Endodermal cell (in vitro differentiated cells): ENCODE measurements at regions not wholly inside any gene's neighbourhood (a gene's known extent, or its start where the extent isn't known, plus 50 kb on each side); places are given as distances from the start of the nearest gene placed in this dataset.

Experiments used
- DNase-seq: peaks from one replicate; pipeline ENCODE4 v3.0.0-alpha.2; 2017
- H3K27ac ChIP-seq: 2 replicates; pipeline ENCODE4 v1.5.1; 2013; ENCODE audit warnings: mild to moderate bottlenecking, low read depth, low read length, moderate library complexity
- H3K27me3 ChIP-seq: 2 replicates; pipeline ENCODE4 v1.6.1; 2013; ENCODE audit warnings: mild to moderate bottlenecking, low read length, moderate library complexity; ENCODE audit not compliant: insufficient read depth, control insufficient read depth, poor library complexity, severe bottlenecking
- H3K36me3 ChIP-seq: 2 replicates; pipeline ENCODE4 v1.7.0; 2013; ENCODE audit warnings: mild to moderate bottlenecking, low read length, moderate library complexity; ENCODE audit not compliant: control insufficient read depth, insufficient read depth
- H3K4me1 ChIP-seq: one replicate; pipeline ENCODE4 v1.7.0; 2013; ENCODE audit warnings: low read length; ENCODE audit not compliant: control insufficient read depth, insufficient read depth
- H3K4me3 ChIP-seq: 2 replicates; pipeline ENCODE4 v1.5.1; 2013; ENCODE audit warnings: mild to moderate bottlenecking, low read length, moderate library complexity
- H3K9ac ChIP-seq: 2 replicates; pipeline ENCODE4 v1.6.1; 2013; ENCODE audit warnings: mild to moderate bottlenecking, low read length, moderate library complexity; ENCODE audit not compliant: poor library complexity, severe bottlenecking; ENCODE audit errors: extremely low read depth
- H3K9me3 ChIP-seq: 2 replicates; pipeline ENCODE4 v1.6.1; 2013; ENCODE audit warnings: mild to moderate bottlenecking, low read length, moderate library complexity; ENCODE audit not compliant: control insufficient read depth
- H3K27ac Mint-ChIP-seq: 2 replicates; pipeline ENCODE4 v1.8.0; 2020; ENCODE audit warnings: mixed read lengths
- H3K27me3 Mint-ChIP-seq: 2 replicates; pipeline ENCODE4 v1.8.0; 2021; ENCODE audit warnings: mild to moderate bottlenecking, mixed read lengths; ENCODE audit not compliant: insufficient read depth
- H3K36me3 Mint-ChIP-seq: 2 replicates; pipeline ENCODE4 v1.8.0; 2020; ENCODE audit warnings: low read depth, mixed read lengths
- H3K4me1 Mint-ChIP-seq: 2 replicates; pipeline ENCODE4 v1.8.0; 2020; ENCODE audit warnings: mixed read lengths
- H3K4me3 Mint-ChIP-seq: 2 replicates; pipeline ENCODE4 v1.8.0; 2020; ENCODE audit warnings: mild to moderate bottlenecking, moderate library complexity, mixed read lengths
- H3K9me3 Mint-ChIP-seq: 2 replicates; pipeline ENCODE4 v1.8.0; 2020; ENCODE audit warnings: mild to moderate bottlenecking, mixed read lengths
- WGBS, 2 experiments: methylation state at CpG; one replicate each; pipeline versions ENCODE4 v1.1.5 to v1.1.7; 2013; ENCODE audit warnings: missing lambda C conversion rate in 2 of 2, mixed read lengths in 1 of 2; ENCODE audit not compliant: insufficient coverage in 1 of 2, insufficient read length in 1 of 2; 5-methylcytosine and 5-hydroxymethylcytosine counted together
- TF ChIP-seq, protein P1 (sequence below): fragments of 200-600 bp; sonication (generic); conservative IDR thresholded peaks from 2 replicates; pipeline ENCODE4 v1.5.0; 2021; ENCODE audit warnings: antibody characterized with exemption, mild to moderate bottlenecking

DNA sequence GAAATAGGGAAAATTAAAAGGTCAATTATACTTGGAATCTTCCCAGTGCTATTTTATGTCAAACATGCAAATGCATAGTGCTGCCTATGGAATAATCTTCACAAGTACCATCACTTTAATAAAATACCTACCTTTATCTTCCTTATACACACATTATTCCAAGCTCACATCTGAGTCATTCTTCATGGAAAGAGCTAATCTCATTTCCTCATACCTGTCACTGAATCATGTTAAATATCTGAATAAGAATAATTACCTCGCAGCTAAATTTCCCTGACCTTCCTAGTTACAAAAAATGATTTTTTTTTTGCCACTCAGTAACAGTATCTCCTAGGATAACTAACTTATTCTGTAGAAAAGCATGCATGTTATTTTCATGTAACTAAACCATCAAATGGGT, 661.4 kb upstream of the HS3ST5 start:
- DNase-seq, result no peak
- Mint-ChIP-seq H3K4me1 (peaks cover 3% of the 10 kb centered on the region), H3K4me3 (no peak overlapping the region), H3K36me3 (no peaks in the 10 kb centered on the region), H3K9me3 (peaks cover 19% of the 10 kb centered on the region), H3K27ac (no peak overlapping the region), H3K27me3 (peaks cover 1% of the 10 kb centered on the region)
- Histone ChIP-seq H3K9me3 (peaks cover 27% of the 10 kb centered on the region), H3K4me1 (no peaks in the 10 kb centered on the region), H3K9ac (no peak overlapping the region), H3K36me3 (no peaks in the 10 kb centered on the region), H3K27ac (no peak overlapping the region), H3K27me3 (no peaks in the 10 kb centered on the region), H3K4me3 (no peak overlapping the region)
- WGBS, 2 experiments, result 86 to 92% methylated on average over 1 of the region's 1 CpG
- TF ChIP-seq, protein P1, sequence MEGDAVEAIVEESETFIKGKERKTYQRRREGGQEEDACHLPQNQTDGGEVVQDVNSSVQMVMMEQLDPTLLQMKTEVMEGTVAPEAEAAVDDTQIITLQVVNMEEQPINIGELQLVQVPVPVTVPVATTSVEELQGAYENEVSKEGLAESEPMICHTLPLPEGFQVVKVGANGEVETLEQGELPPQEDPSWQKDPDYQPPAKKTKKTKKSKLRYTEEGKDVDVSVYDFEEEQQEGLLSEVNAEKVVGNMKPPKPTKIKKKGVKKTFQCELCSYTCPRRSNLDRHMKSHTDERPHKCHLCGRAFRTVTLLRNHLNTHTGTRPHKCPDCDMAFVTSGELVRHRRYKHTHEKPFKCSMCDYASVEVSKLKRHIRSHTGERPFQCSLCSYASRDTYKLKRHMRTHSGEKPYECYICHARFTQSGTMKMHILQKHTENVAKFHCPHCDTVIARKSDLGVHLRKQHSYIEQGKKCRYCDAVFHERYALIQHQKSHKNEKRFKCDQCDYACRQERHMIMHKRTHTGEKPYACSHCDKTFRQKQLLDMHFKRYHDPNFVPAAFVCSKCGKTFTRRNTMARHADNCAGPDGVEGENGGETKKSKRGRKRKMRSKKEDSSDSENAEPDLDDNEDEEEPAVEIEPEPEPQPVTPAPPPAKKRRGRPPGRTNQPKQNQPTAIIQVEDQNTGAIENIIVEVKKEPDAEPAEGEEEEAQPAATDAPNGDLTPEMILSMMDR, result no peak

GRCh38 chr6:115001731-115002350, 659.0 kb upstream of the HS3ST5 start:
- Mint-ChIP-seq H3K27me3 (peaks cover 1% of the 10 kb centered on the region), H3K36me3 (no peaks in the 10 kb centered on the region), H3K4me3 (no peak overlapping the region), H3K4me1 (peaks cover 3% of the 10 kb centered on the region), H3K9me3 (peaks cover 20% of the 10 kb centered on the region), H3K27ac (no peak overlapping the region)
- Histone ChIP-seq H3K4me1 (no peaks in the 10 kb centered on the region), H3K27me3 (no peaks in the 10 kb centered on the region), H3K4me3 (no peak overlapping the region), H3K36me3 (no peaks in the 10 kb centered on the region), H3K27ac (no peak overlapping the region), H3K9ac (no peak overlapping the region), H3K9me3 (peaks cover 36% of the 10 kb centered on the region)
- WGBS, 2 experiments, result 93 to 96% methylated on average over 5 to 8 of the region's 8 CpGs
- no peak for DNase-seq
- TF ChIP-seq, protein P1, result no peak

DNA sequence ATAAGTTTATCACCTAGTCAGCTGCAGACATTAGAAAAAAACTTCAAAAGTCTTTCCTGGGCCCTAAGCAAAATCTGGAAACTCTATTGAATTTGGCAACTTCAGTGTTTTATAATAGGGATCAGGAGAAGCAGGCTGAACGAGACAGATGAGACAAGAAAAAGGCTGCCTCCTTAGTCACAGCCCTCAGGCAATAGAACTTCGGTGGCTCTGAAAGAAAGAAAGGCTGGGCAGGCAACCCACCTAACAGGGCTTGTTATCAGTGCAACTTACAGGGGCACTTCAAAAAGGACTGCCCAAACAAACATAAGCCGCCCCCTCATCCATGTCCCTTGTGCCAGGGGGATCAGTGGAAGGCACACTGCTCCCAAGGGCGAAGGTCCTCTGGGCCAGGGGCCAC, 657.9 kb upstream of the HS3ST5 start:
- H3K4me1 Mint-ChIP-seq, result peaks cover 3% of the 10 kb centered on the region
- H3K27me3 Mint-ChIP-seq, result peaks cover 1% of the 10 kb centered on the region
- H3K27ac Mint-ChIP-seq, result no peak overlapping the region

More for the DNA sequence above, 657.9 kb upstream of the HS3ST5 start:
- no peak for DNase-seq
- WGBS, 2 experiments, result 83 to 93% methylated on average over 1 to 4 of the region's 4 CpGs
- Histone ChIP-seq H3K9ac (no peak overlapping the region), H3K27me3 (no peaks in the 10 kb centered on the region), H3K4me3 (no peak overlapping the region), H3K4me1 (no peaks in the 10 kb centered on the region), H3K36me3 (no peaks in the 10 kb centered on the region), H3K27ac (no peak overlapping the region), H3K9me3 (peaks cover 45% of the 10 kb centered on the region)
- TF ChIP-seq, protein P1, result no peak
- no peak overlapping the region for H3K4me3 Mint-ChIP-seq
- H3K36me3 Mint-ChIP-seq, result no peaks in the 10 kb centered on the region
- H3K9me3 Mint-ChIP-seq, result peaks cover 27% of the 10 kb centered on the region
